MM.1S (cell line): ENCODE measurements at regions not wholly inside any gene's neighbourhood (a gene's known extent, or its start where the extent isn't known, plus 50 kb on each side); places are given as distances from the start of the nearest gene placed in this dataset.

Experiments used
- CTCF ChIP-seq: fragments of 300-600 bp; sonication (generic); IDR thresholded peaks from 2 replicates; pipeline ENCODE4 v1.5.1; 2016; ENCODE audit warnings: antibody characterized with exemption, low read length, mixed read lengths
- EZH2 ChIP-seq: fragments of 300-600 bp; sonication (generic); optimal IDR thresholded peaks from 2 replicates; pipeline ENCODE3; 2017; ENCODE audit warnings: low read depth, mild to moderate bottlenecking, antibody characterized with exemption, low read length, mixed read lengths

DNA sequence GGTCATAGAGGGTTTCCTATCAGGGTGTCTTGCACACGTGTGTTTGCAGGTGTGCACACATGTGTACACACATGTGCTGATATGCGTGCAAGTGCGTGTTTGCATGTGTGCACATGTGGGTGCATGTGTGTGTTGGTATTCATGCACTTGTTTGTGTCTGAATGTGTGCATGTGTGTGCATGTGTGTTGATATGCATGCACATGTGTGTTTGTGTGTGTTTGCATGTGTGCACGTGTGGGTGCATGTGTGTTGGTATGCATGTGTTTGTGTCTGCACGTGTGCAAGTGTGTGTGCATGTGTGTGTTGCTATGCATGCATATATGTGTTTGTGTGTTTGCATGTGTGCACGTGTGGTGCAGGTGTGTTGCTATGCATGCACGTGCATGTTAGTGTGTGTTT, 150.5 kb downstream of the SOX1 start:
- TF ChIP-seq CTCF (no peak), EZH2 (no peak)
